HCT116 (cell line): ENCODE measurements at regions not wholly inside any gene's neighbourhood (a gene's known extent, or its start where the extent isn't known, plus 50 kb on each side); places are given as distances from the start of the nearest gene placed in this dataset.

Source experiments
- ATAC-seq: fragments of 200-7000 bp; cut with Tn5 transposase; 2 replicates; pipeline ENCODE4 v1.9.1; 2020; ENCODE audit warnings: mild to moderate bottlenecking, moderate library complexity
- BruUV-seq: library from RNA; stranded (reverse); fragments of 400-500 nt; replicated peaks from 2 replicates; lab custom pipeline; 2021; lab: Mats Ljungman, UMichigan
- CTCF ChIA-PET: fragments of 300-600 bp; sonication (Branson Sonifier 250); formaldehyde crosslinking; loops from one replicate; lab custom pipeline; 2021; ENCODE audit warnings: antibody characterized with exemption; lab: Charles Lee
- POLR2A ChIA-PET: fragments of 300-600, 350-600 bp; sonication (Branson Sonifier 250); formaldehyde crosslinking; loops from one replicate; lab custom pipeline; 2021; ENCODE audit warnings: antibody characterized with exemption; lab: Charles Lee
- RAD21 ChIA-PET, 2 experiments: fragments of 300-600 bp; sonication (Branson Sonifier 250); formaldehyde crosslinking; loops; one replicate each; lab custom pipeline; 2023; ENCODE audit warnings: low total read pairs in 2 of 2; ENCODE audit not compliant: uncharacterized antibody in 2 of 2, unreplicated experiment in 2 of 2, low non-redundant PET in 1 of 2; lab: Charles Lee
- DNase-seq: peaks from one replicate; pipeline ENCODE4 v3.0.0-alpha.2; 2010; ENCODE audit warnings: low read depth, low spot score
- H2AFZ ChIP-seq: fragments of 200-600 bp; shearing (Covaris generic), sonication (generic); 2 replicates; pipeline ENCODE4 v1.6.1; 2017; ENCODE audit warnings: low read depth, mixed run types, mixed read lengths, antibody characterized with exemption, low read length; ENCODE audit not compliant: poor library complexity, severe bottlenecking
- H3K27ac ChIP-seq: 2 replicates; pipeline ENCODE4 v1.5.1; 2012; ENCODE audit warnings: low read depth, low read length
- H3K27me3 ChIP-seq: fragments of 200-600 bp; sonication (generic); 2 replicates; pipeline ENCODE4 v1.6.1; 2016; ENCODE audit warnings: mixed run types, low read length, mixed read lengths; ENCODE audit not compliant: insufficient read depth
- H3K36me3 ChIP-seq, 2 experiments: fragments of 200-500 bp in 1 of 2; fragments of 200-600 bp in 1 of 2; sonication (Bioruptor generic) in 1 of 2; sonication (generic) in 1 of 2; 2 replicates each; pipeline versions ENCODE4 v1.5.1 to v1.6.1; 2014 to 2016; ENCODE audit warnings: low read length in 2 of 2, inconsistent platforms in 1 of 2, mixed read lengths in 1 of 2, mixed run types in 1 of 2; ENCODE audit not compliant: insufficient read depth in 2 of 2, control insufficient read depth in 1 of 2
- H3K4me1 ChIP-seq, 2 experiments: fragments of 200-600 bp in 1 of 2; sonication (generic) in 1 of 2; 2 replicates each; pipeline versions ENCODE4 v1.5.1 to v1.6.1; 2012 to 2017; ENCODE audit warnings: low read length in 2 of 2, inconsistent platforms in 1 of 2, mild to moderate bottlenecking in 1 of 2, mixed read lengths in 1 of 2, mixed run types in 1 of 2, moderate library complexity in 1 of 2; ENCODE audit not compliant: insufficient read depth in 2 of 2, control insufficient read depth in 1 of 2
- H3K4me2 ChIP-seq: fragments of 200-600 bp; sonication (generic); 2 replicates; pipeline ENCODE4 v1.6.1; 2017; ENCODE audit warnings: mixed run types, low read length, mixed read lengths
- H3K4me3 ChIP-seq, 2 experiments: fragments of 200-600 bp in 1 of 2; sonication (generic) in 1 of 2; replicated peaks in 1 of 2; 2 replicates each; pipeline ENCODE4 v1.5.1; 2011 to 2016; ENCODE audit warnings: low read length in 2 of 2, control low read depth in 1 of 2, low read depth in 1 of 2, mild to moderate bottlenecking in 1 of 2, mixed read lengths in 1 of 2, mixed run types in 1 of 2
- H3K79me2 ChIP-seq: fragments of 200-600 bp; sonication (generic); 2 replicates; pipeline ENCODE4 v1.6.1; 2017; ENCODE audit warnings: mild to moderate bottlenecking, mixed run types, low read length, moderate library complexity, mixed read lengths; ENCODE audit not compliant: insufficient read depth
- H3K9ac ChIP-seq: fragments of 200-600 bp; sonication (generic); 2 replicates; pipeline ENCODE4 v1.6.1; 2016; ENCODE audit warnings: low read length, mixed read lengths
- H3K9me2 ChIP-seq: fragments of 200-600 bp; sonication (generic), shearing (Covaris generic); 2 replicates; pipeline ENCODE4 v1.6.1; 2017; ENCODE audit warnings: mixed run types, mild to moderate bottlenecking, moderate library complexity; ENCODE audit not compliant: insufficient read depth
- H3K9me3 ChIP-seq, 2 experiments: fragments of 200-500 bp in 1 of 2; fragments of 200-600 bp in 1 of 2; sonication (Bioruptor generic) in 1 of 2; sonication (generic) in 1 of 2; 2 replicates each; pipeline ENCODE4 v1.6.1; 2014 to 2017; ENCODE audit warnings: low read length in 2 of 2, mixed read lengths in 2 of 2, inconsistent platforms in 1 of 2, low read depth in 1 of 2, mild to moderate bottlenecking in 1 of 2, mixed run types in 1 of 2, moderate library complexity in 1 of 2; ENCODE audit not compliant: control insufficient read depth in 1 of 2, insufficient read depth in 1 of 2
- H4K20me1 ChIP-seq: fragments of 200-600 bp; sonication (generic), shearing (Covaris generic); 2 replicates; pipeline ENCODE4 v1.6.1; 2017; ENCODE audit warnings: mixed run types, mild to moderate bottlenecking, moderate library complexity; ENCODE audit not compliant: insufficient read depth
- ATF3 ChIP-seq: IDR thresholded peaks from 2 replicates; pipeline ENCODE4 v1.6.1; 2012
- CBX3 ChIP-seq: IDR thresholded peaks from 2 replicates; pipeline ENCODE4 v1.6.1; 2012; ENCODE audit warnings: low read depth
- CEBPB ChIP-seq: IDR thresholded peaks from 2 replicates; pipeline ENCODE4 v1.6.1; 2012; ENCODE audit warnings: low read depth
- EGR1 ChIP-seq: IDR thresholded peaks from 2 replicates; pipeline ENCODE4 v1.6.1; 2012; ENCODE audit warnings: low read depth
- EZH2 ChIP-seq: fragments of 200-600 bp; sonication (generic); IDR thresholded peaks from 2 replicates; pipeline ENCODE4 v1.6.1; 2017; ENCODE audit warnings: antibody characterized with exemption, mixed run types
- EZH2phosphoT487 ChIP-seq: fragments of 200-600 bp; IDR thresholded peaks from 2 replicates; pipeline ENCODE4 v1.6.1; 2018; ENCODE audit warnings: antibody characterized with exemption, borderline replicate concordance
- FOSL1 ChIP-seq: IDR thresholded peaks from 2 replicates; pipeline ENCODE4 v1.6.1; 2012; ENCODE audit warnings: low read depth
- JUND ChIP-seq: IDR thresholded peaks from 2 replicates; pipeline ENCODE4 v1.6.1; 2012
- POLR2AphosphoS5 ChIP-seq: IDR thresholded peaks from 2 replicates; pipeline ENCODE4 v1.6.1; 2011; ENCODE audit warnings: mild to moderate bottlenecking, low read depth, low read length, moderate library complexity
- RAD21 ChIP-seq: IDR thresholded peaks from 2 replicates; pipeline ENCODE4 v1.6.1; 2012; ENCODE audit warnings: low read depth, mild to moderate bottlenecking
- SP1 ChIP-seq: IDR thresholded peaks from 2 replicates; pipeline ENCODE4 v1.6.1; 2012; ENCODE audit warnings: low read depth
- TCF7L2 ChIP-seq: IDR thresholded peaks from 2 replicates; pipeline ENCODE4 v1.7.0; 2011; ENCODE audit warnings: borderline replicate concordance, inconsistent platforms; ENCODE audit not compliant: insufficient read depth, insufficient read length; ENCODE audit errors: extremely low read depth
- ZBTB33 ChIP-seq: IDR thresholded peaks from 2 replicates; pipeline ENCODE4 v1.6.1; 2011; ENCODE audit warnings: mild to moderate bottlenecking, low read length, moderate library complexity; ENCODE audit not compliant: insufficient replicate concordance; ENCODE audit errors: extremely low read depth
- ZFX ChIP-seq: fragments of 450-650 bp; IDR thresholded peaks from 2 replicates; pipeline ENCODE4 v1.6.1; 2017
- ZNF274 ChIP-seq: fragments of 200-500 bp; sonication (Bioruptor generic); IDR thresholded peaks from 2 replicates; pipeline ENCODE4 v1.6.1; 2014; ENCODE audit warnings: mild to moderate bottlenecking, low read depth, low read length, inconsistent platforms
- intact Hi-C: fragments of 100-400 bp; cut with micrococcal nuclease; formaldehyde crosslinking; loops from 2 replicates; pipeline ENCODE4 v1.10.0; 2022
- TF ChIP-seq, protein P1 (sequence below): IDR thresholded peaks from 2 replicates; pipeline ENCODE4 v1.6.1; 2012

DNA sequence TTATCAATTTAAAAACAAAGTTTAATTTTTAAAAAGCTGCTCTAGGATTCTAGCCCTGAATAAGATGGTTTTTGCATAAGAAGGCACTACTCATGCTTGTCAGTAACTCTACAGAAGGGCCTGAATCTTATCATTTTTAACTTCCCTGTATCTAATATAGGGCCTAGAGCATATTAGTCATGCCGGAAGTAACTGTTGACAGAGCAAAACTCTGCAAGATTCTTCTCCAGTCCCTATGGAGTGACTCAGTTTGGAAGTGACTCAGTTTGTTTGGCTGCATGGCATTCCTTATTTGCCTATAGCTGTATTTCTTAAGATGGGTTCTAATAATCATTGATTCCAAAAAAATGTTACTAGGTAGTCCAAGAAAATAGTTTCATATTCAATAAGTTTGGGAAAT is 431.8 kb upstream of the HTR2C start (continued):
- TF ChIP-seq ZBTB33 (no peak), ATF3 (no peak), JUND (peak; percentile 73), ZNF274 (no peak), TCF7L2 (no peak), FOSL1 (peak; percentile 83), EGR1 (no peak), CBX3 (0 out of 2 replicates have a peak, but pooled peaks have one; percentile 18), EZH2 (no peak), SP1 (0 out of 2 replicates have a peak, but pooled peaks have one; percentile 40), ZFX (no peak), POLR2AphosphoS5 (no peak), RAD21 (no peak)
- TF ChIP-seq, protein P1, sequence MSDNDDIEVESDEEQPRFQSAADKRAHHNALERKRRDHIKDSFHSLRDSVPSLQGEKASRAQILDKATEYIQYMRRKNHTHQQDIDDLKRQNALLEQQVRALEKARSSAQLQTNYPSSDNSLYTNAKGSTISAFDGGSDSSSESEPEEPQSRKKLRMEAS, result no peak

DNA sequence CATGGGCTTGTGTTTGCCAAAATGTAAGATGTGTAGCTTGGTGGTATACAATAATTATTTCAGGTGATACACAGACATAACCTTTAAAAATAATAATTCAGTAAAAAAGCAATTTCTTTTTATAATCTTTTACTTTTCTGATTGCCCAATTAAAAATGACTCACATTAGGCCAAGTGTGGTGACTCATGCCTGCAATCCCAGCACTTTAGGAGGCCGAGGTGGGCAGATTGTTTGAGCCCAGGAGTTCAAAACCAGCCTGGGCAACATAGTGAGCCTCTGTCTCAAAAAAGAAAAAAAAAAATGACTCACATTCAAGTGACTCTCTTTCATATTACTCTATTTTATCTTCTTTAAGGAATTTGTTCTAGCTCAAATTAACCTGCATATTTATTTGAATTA is 449.4 kb upstream of the HTR2C start:
- H3K4me2 ChIP-seq, result no peak overlapping the region
- RAD21 ChIA-PET, result no interaction called here
- H3K9ac ChIP-seq, result no peak overlapping the region
- no peaks in the 10 kb centered on the region for H3K79me2 ChIP-seq
- CTCF ChIA-PET, result no interaction called here
- no peaks in the 10 kb centered on the region for H3K4me1 ChIP-seq
- no peak overlapping the region for H3K27ac ChIP-seq
- intact Hi-C loops, result no loop called here
- no peaks in the 10 kb centered on the region for H3K9me2 ChIP-seq
- POLR2A ChIA-PET, result no interaction called here
- H3K4me3 ChIP-seq, result no peak overlapping the region
- H4K20me1 ChIP-seq, result no peaks in the 10 kb centered on the region
- no peaks in the 10 kb centered on the region for H3K27me3 ChIP-seq
- ATAC-seq (no peak), DNase-seq (peak; percentile 1)
- H2AFZ ChIP-seq, result no peak overlapping the region
- H3K9me3 ChIP-seq, result no peaks in the 10 kb centered on the region
- H3K36me3 ChIP-seq, result no peaks in the 10 kb centered on the region
- TF ChIP-seq JUND, result peak; percentile 36; the same call in 1 of the 2 replicates
- no peak for TF ChIP-seq EZH2phosphoT487
- TF ChIP-seq FOSL1, result peak; percentile 64
- TF ChIP-seq CEBPB, result peak; percentile 64; the same call in 1 of the 2 replicates
- no TSS peak for BruUV-seq
